Karpas-422 (cell line): ENCODE measurements at regions not wholly inside any gene's neighbourhood (a gene's known extent, or its start where the extent isn't known, plus 50 kb on each side); places are given as distances from the start of the nearest gene placed in this dataset.

ENCODE experiments used
- DNase-seq: peaks from one replicate; pipeline ENCODE4 v3.0.0-alpha.2; 2015
- H2AFZ ChIP-seq: fragments of 200-600 bp; sonication (generic); 2 replicates; pipeline ENCODE4 v1.6.1; 2014; ENCODE audit warnings: antibody characterized with exemption, low read length, mixed read lengths
- H3K27ac ChIP-seq: fragments of 200-600 bp; sonication (generic); 2 replicates; pipeline ENCODE4 v1.5.1; 2014; ENCODE audit warnings: mild to moderate bottlenecking, low read length, moderate library complexity
- H3K27me3 ChIP-seq: fragments of 200-600 bp; sonication (generic); 2 replicates; pipeline ENCODE4 v1.6.1; 2014; ENCODE audit warnings: low read length, mixed read lengths
- H3K36me3 ChIP-seq: fragments of 200-600 bp; sonication (generic); 2 replicates; pipeline ENCODE4 v1.6.1; 2014; ENCODE audit warnings: low read length, mixed read lengths; ENCODE audit not compliant: insufficient read depth
- H3K4me1 ChIP-seq: fragments of 200-600 bp; sonication (generic); 2 replicates; pipeline ENCODE4 v1.6.1; 2014; ENCODE audit warnings: mild to moderate bottlenecking, low read length, mixed read lengths
- H3K4me2 ChIP-seq: fragments of 200-600 bp; sonication (generic); 2 replicates; pipeline ENCODE4 v1.6.1; 2014; ENCODE audit warnings: low read length, low read depth, mild to moderate bottlenecking; ENCODE audit not compliant: poor library complexity, severe bottlenecking
- H3K4me3 ChIP-seq: fragments of 200-600 bp; sonication (generic); 2 replicates; pipeline ENCODE4 v1.5.1; 2014; ENCODE audit warnings: mild to moderate bottlenecking, antibody characterized with exemption, low read length, mixed read lengths
- H3K79me2 ChIP-seq: fragments of 200-600 bp; sonication (generic); 2 replicates; pipeline ENCODE4 v1.6.1; 2014; ENCODE audit warnings: mild to moderate bottlenecking, low read length, mixed read lengths
- H3K9ac ChIP-seq: fragments of 200-600 bp; sonication (generic); 2 replicates; pipeline ENCODE4 v1.6.0; 2014; ENCODE audit warnings: low read length
- H3K9me2 ChIP-seq: fragments of 200-600 bp; sonication (generic), shearing (Covaris generic); replicated peaks from 2 replicates; pipeline ENCODE4 v1.6.0; 2014; ENCODE audit warnings: mild to moderate bottlenecking, low read length, moderate library complexity; ENCODE audit not compliant: insufficient read depth
- H3K9me3 ChIP-seq: fragments of 300-700, 200-600 bp; sonication (generic); 2 replicates; pipeline ENCODE4 v1.6.1; 2014; ENCODE audit warnings: low read length, mixed read lengths
- H4K20me1 ChIP-seq: fragments of 200-600 bp; sonication (generic); 2 replicates; pipeline ENCODE4 v1.6.1; 2014; ENCODE audit warnings: mild to moderate bottlenecking, antibody characterized with exemption, low read length, low read depth; ENCODE audit not compliant: insufficient read depth

DNA sequence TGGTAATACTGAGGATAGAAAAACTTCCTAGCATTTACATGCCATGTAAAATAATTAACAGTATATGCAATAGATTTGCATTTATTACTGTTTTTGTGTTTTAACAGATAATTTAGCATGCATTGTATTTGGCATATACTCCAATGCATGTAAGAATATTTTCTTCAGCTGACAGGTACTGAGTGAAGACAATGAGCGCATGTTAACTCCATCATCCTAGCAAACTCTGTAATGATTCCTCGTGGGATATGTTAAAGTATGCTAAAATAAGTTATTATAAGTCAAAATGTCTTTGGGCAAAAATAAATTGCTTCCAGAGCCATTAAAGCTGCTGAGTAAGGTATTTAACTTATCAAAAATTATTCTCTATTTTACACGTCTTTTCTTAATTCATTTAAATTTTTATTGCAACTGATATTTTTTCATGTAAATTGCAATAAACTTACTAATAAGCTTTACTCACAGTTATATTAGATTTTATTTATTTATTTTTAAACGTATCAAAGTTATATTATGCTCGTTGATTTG, 616.4 kb upstream of the NDST4 start:
- no peak overlapping the region for H3K9ac ChIP-seq
- no peaks in the 10 kb centered on the region for H3K9me3 ChIP-seq
- no peak overlapping the region for H3K4me2 ChIP-seq
- H2AFZ ChIP-seq, result no peak overlapping the region
- H3K27ac ChIP-seq, result no peak overlapping the region
- no peaks in the 10 kb centered on the region; the same call in 1 of the 2 replicates for H3K4me1 ChIP-seq
- H3K9me2 ChIP-seq, result no peaks in the 10 kb centered on the region
- H4K20me1 ChIP-seq, result no peaks in the 10 kb centered on the region
- H3K27me3 ChIP-seq, result no peaks in the 10 kb centered on the region
- DNase-seq, result no peak
- H3K4me3 ChIP-seq, result no peak overlapping the region
- no peaks in the 10 kb centered on the region for H3K36me3 ChIP-seq
- H3K79me2 ChIP-seq, result no peaks in the 10 kb centered on the region

DNA sequence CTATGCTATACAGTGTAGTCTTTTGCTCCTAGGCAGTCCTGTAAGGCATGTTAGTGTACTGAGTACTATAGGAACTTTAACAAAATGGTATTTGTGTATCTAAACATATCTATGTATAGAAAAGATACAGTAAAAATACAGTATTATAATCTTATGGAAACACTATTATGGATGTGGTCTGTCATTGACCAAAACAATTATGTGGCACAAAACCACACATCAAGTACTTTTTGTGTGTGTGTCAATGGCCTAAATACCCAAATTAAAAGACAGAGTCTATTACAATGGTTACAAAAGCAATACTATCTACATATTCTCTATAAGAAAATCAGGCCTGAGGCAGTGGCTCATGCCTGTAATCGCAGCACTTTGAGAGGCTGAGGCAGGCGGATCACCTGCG, 610.2 kb upstream of the NDST4 start:
- no peaks in the 10 kb centered on the region for H3K79me2 ChIP-seq
- no peaks in the 10 kb centered on the region for H3K27me3 ChIP-seq
- no peaks in the 10 kb centered on the region for H3K4me1 ChIP-seq
- no peaks in the 10 kb centered on the region for H3K9me3 ChIP-seq
- H2AFZ ChIP-seq, result no peak overlapping the region
- H3K9me2 ChIP-seq, result no peaks in the 10 kb centered on the region
- H3K4me3 ChIP-seq, result no peak overlapping the region
- no peaks in the 10 kb centered on the region for H3K36me3 ChIP-seq
- no peak overlapping the region for H3K27ac ChIP-seq
- H3K4me2 ChIP-seq, result no peak overlapping the region
- no peaks in the 10 kb centered on the region for H4K20me1 ChIP-seq
- no peak overlapping the region for H3K9ac ChIP-seq
- no peak for DNase-seq

DNA sequence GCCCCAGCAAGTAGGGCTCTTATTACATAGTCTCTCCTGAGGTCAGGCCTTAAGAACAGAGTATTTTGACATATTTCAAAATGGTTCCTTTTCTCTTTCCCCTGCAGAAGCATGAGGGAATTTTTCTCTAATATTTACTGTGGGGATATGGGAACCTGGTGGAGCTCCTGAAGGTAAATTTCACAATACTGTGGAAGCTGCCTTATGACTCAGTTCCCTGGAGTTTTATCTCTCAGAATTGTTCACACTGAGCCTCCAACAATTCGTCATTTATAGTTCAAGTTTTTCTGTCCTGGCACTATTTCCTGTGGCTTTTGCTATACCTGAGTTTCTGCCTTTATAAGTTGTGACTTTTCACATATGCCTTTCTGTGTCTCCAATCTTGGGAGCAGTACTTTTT, 607.2 kb upstream of the NDST4 start:
- Histone ChIP-seq H3K27me3 (no peaks in the 10 kb centered on the region), H2AFZ (no peak overlapping the region), H3K4me3 (no peak overlapping the region), H3K9ac (no peak overlapping the region), H3K36me3 (no peaks in the 10 kb centered on the region), H3K4me2 (no peak overlapping the region), H3K27ac (no peak overlapping the region), H3K9me3 (no peaks in the 10 kb centered on the region), H4K20me1 (no peaks in the 10 kb centered on the region), H3K79me2 (no peaks in the 10 kb centered on the region), H3K4me1 (no peaks in the 10 kb centered on the region), H3K9me2 (no peaks in the 10 kb centered on the region)
- no peak for DNase-seq

DNA sequence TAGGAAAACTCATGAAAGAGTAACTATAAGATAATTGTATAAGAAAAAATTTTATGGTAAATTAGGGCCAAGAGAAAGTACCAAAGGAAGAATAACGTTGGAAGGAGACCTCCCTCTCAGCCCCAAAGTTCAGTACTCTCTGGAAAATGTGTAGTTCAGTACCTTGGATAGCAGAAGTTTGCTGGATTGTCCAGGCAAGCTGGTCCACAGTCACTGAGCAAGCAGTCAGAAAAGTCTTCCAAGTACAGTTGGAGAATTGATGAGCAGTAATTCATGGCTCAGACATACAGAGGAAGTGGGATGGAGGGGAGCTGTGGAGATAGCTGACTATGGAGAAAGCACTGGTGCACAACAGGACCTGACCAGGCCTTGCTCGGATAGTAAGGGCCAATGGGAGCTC, 598.2 kb upstream of the NDST4 start:
- no peak overlapping the region for H3K4me3 ChIP-seq
- no peak overlapping the region for H3K9ac ChIP-seq
- H3K27me3 ChIP-seq, result no peaks in the 10 kb centered on the region
- no peaks in the 10 kb centered on the region for H3K36me3 ChIP-seq
- no peak overlapping the region for H2AFZ ChIP-seq
- no peaks in the 10 kb centered on the region for H3K9me3 ChIP-seq
- H3K79me2 ChIP-seq, result no peaks in the 10 kb centered on the region
- no peak for DNase-seq
- no peaks in the 10 kb centered on the region for H3K9me2 ChIP-seq
- H3K27ac ChIP-seq, result no peak overlapping the region
- H3K4me2 ChIP-seq, result no peak overlapping the region
- H4K20me1 ChIP-seq, result no peaks in the 10 kb centered on the region
- no peaks in the 10 kb centered on the region for H3K4me1 ChIP-seq

DNA sequence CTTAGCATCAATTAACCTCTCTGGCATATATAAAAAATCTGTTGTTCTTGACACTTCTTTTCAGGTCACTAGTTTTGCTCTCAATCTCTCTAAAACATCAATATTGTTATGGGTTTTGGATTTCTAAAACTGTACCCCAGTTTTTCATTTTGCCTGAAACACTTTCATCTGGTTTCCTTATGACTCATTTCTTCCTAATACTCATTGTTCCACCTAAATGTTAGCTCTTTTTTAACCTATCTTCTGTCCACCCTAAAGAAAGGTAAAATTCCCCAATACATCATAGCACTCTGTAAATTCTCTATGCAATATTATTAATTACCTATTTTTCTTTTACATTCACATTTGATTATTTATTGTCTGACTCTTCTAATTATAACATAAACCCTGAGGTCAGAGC, 575.5 kb upstream of the NDST4 start:
- Histone ChIP-seq H3K9me3 (no peaks in the 10 kb centered on the region), H4K20me1 (no peaks in the 10 kb centered on the region), H3K4me3 (no peak overlapping the region), H3K4me1 (no peaks in the 10 kb centered on the region), H3K4me2 (no peak overlapping the region), H3K79me2 (no peaks in the 10 kb centered on the region), H2AFZ (no peak overlapping the region), H3K36me3 (no peaks in the 10 kb centered on the region), H3K27ac (no peak overlapping the region), H3K27me3 (no peaks in the 10 kb centered on the region), H3K9me2 (no peaks in the 10 kb centered on the region), H3K9ac (no peak overlapping the region)
- no peak for DNase-seq

DNA sequence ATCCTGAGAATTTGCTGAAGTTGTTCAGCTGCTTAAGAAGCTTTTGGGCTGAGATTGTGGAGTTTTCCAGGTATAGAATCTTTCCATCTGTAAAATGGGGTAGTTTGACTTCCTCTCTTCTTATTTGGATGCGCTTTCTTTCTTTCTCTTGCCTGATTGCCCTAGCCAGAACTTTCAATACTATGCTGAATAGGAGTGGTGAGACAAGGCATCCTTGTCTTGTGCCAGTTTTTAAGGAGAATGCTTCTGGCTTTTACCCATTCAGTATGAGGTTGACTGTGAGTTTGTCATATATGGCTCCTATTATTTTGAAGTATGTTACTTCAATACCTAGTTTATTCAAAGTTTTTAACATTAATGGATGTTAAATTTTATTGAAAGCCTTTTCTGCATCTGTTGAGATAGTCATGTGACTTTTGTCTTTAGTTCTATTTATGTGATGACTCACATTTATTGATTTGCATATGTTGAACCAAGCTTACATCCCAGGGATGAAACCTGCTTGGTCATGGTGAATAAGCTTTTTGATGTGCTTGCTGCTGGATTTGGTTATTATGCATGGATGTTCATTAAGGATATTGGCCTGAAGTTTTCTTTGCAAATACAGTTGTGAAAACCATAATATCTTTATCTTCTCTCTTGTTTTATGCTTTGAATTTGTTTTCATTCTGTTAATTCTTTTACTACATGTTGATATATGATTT, 573.8 kb upstream of the NDST4 start:
- Histone ChIP-seq H3K4me3 (no peak overlapping the region), H3K27ac (no peak overlapping the region), H2AFZ (no peak overlapping the region), H3K4me2 (no peak overlapping the region), H3K9ac (no peak overlapping the region), H3K36me3 (no peaks in the 10 kb centered on the region), H3K27me3 (no peaks in the 10 kb centered on the region), H4K20me1 (no peaks in the 10 kb centered on the region), H3K4me1 (no peaks in the 10 kb centered on the region), H3K79me2 (no peaks in the 10 kb centered on the region), H3K9me2 (no peaks in the 10 kb centered on the region), H3K9me3 (no peaks in the 10 kb centered on the region)
- no peak for DNase-seq

DNA sequence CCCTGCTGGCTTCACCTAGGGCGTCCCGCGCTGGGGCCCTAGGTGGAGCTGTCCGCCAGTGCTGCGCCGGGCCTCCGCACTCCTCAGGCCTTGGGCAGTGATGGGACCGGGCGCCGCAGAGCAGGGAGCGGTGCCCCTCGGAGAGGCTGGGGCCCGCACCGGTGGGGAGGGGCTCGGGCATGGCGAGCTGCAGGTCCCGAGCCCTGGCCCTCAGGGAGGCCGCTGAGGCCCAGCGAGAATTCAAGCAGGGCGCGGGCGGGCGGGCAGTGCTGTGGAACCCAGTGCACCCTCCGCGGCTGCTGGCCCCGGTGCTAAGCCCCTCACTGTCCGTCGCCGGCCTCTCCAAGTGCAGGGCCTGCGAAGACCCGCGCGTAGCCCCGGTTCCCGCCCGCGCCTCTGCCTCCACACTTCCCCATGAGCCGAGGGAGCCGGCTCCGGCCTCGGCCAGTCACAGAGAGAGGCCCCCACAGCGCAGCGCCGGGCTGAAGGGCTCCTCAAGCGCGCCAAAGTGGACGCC, 565.1 kb upstream of the NDST4 start:
- Histone ChIP-seq H3K4me1 (no peaks in the 10 kb centered on the region), H3K27ac (no peak overlapping the region), H3K36me3 (no peaks in the 10 kb centered on the region), H2AFZ (no peak overlapping the region), H3K4me3 (no peak overlapping the region), H3K27me3 (no peaks in the 10 kb centered on the region), H3K4me2 (no peak overlapping the region), H3K9me3 (no peaks in the 10 kb centered on the region), H3K9me2 (no peaks in the 10 kb centered on the region), H4K20me1 (no peaks in the 10 kb centered on the region), H3K79me2 (no peaks in the 10 kb centered on the region), H3K9ac (no peak overlapping the region)
- DNase-seq, result no peak

DNA sequence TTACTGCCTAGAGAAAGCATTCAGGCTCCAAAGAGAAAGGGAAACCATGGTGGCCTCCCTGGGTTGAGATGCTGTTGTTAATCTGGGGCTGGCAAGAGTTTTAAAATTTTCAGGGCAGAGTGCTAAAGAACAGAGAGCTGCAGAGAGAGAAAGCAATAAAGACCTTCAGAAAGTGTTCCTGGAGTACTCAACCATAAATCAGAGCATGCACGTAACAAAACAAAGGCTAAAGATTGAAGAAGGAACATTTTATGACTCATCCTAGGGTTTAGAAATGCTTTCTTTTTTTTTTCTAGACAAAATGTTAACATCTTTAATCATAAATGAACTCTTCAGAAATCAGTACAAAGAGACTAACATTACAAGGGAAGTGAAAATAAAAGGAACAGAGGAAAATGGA, 562.3 kb upstream of the NDST4 start:
- H3K36me3 ChIP-seq, result no peaks in the 10 kb centered on the region
- no peak for DNase-seq
- no peak overlapping the region for H3K4me2 ChIP-seq
- no peak overlapping the region for H3K9ac ChIP-seq
- H3K27ac ChIP-seq, result no peak overlapping the region
- no peaks in the 10 kb centered on the region for H3K27me3 ChIP-seq
- no peak overlapping the region for H2AFZ ChIP-seq
- no peaks in the 10 kb centered on the region for H3K9me2 ChIP-seq
- H3K4me1 ChIP-seq, result no peaks in the 10 kb centered on the region
- no peaks in the 10 kb centered on the region for H4K20me1 ChIP-seq
- no peak overlapping the region for H3K4me3 ChIP-seq
- H3K9me3 ChIP-seq, result no peaks in the 10 kb centered on the region
- H3K79me2 ChIP-seq, result no peaks in the 10 kb centered on the region
